ENCODE measurements at regions not wholly inside any gene's neighbourhood (a gene's known extent, or its start where the extent isn't known, plus 50 kb on each side); places are given as distances from the start of the nearest gene placed in this dataset.

GRCh38 chr7:116310141-116310540 is 99.8 kb downstream of the TES start:
- no peak overlapping the region for H3K27ac ChIP-seq
- no peaks in the 10 kb centered on the region for H3K4me1 ChIP-seq
- H3K27me3 ChIP-seq, result no peaks in the 10 kb centered on the region
- intact Hi-C loops (cut with DNase I), result no loop called here
- no peaks in the 10 kb centered on the region for H3K9me3 ChIP-seq
- no peak overlapping the region for H3K4me3 ChIP-seq
- no peak for TF ChIP-seq CTCF (IDR thresholded peaks at IDR 0.05)
- no peaks in the 10 kb centered on the region for H3K36me3 ChIP-seq
- DNase-seq (ENCODE audit: low spot score in 2 of 2), result no peak

GRCh38 chr7:116311259-116311658 is 100.9 kb downstream of the TES start:
- no peak overlapping the region for H3K27ac ChIP-seq
- no peaks in the 10 kb centered on the region for H3K36me3 ChIP-seq
- no peaks in the 10 kb centered on the region for H3K9me3 ChIP-seq
- no peaks in the 10 kb centered on the region for H3K27me3 ChIP-seq
- peaks cover 0 to 5% of the 10 kb centered on the region in 2 donors for H3K4me1 ChIP-seq
- no peak for DNase-seq (ENCODE audit: low spot score in 2 of 2)
- H3K4me3 ChIP-seq, result no peak overlapping the region
- TF ChIP-seq CTCF (IDR thresholded peaks at IDR 0.05), result no peak
- intact Hi-C loops (cut with DNase I), result no loop called here

- intact Hi-C loops (cut with DNase I), result no loop called here
- H3K27ac ChIP-seq, result no peak overlapping the region
- no peak overlapping the region for H3K4me3 ChIP-seq
- H3K36me3 ChIP-seq, result no peaks in the 10 kb centered on the region
- H3K27me3 ChIP-seq, result no peaks in the 10 kb centered on the region
- TF ChIP-seq CTCF (IDR thresholded peaks at IDR 0.05), result no peak
- peaks cover 0 to 10% of the 10 kb centered on the region in 2 donors for H3K4me1 ChIP-seq
- H3K9me3 ChIP-seq, result no peaks in the 10 kb centered on the region
- no peak for DNase-seq (ENCODE audit: low spot score in 2 of 2)
Measured at GRCh38 chr7:116311816-116312471, 101.6 kb downstream of the TES start.

GRCh38 chr7:116315293-116315692 is 105.0 kb downstream of the TES start:
- H3K4me3 ChIP-seq, result no peak overlapping the region
- no peak for DNase-seq (ENCODE audit: low spot score in 2 of 2)
- peaks cover 5 to 22% of the 10 kb centered on the region in 2 donors for H3K4me1 ChIP-seq
- no peak for TF ChIP-seq CTCF (IDR thresholded peaks at IDR 0.05)
- H3K27me3 ChIP-seq, result no peaks in the 10 kb centered on the region
- H3K9me3 ChIP-seq, result no peaks in the 10 kb centered on the region
- H3K27ac ChIP-seq, result peak overlapping the region in 1 of 2 donors; percentile 46
- H3K36me3 ChIP-seq, result no peaks in the 10 kb centered on the region
- intact Hi-C loops (cut with DNase I), result loop anchor here (5.0 kb wide), 3 partner anchors 42 to 212 kb away; partner anchors contain the start of gene CAV1

GRCh38 chr7:116315803-116316202 is 105.5 kb downstream of the TES start:
- Histone ChIP-seq H3K9me3 (no peaks in the 10 kb centered on the region), H3K4me3 (no peak overlapping the region), H3K36me3 (no peaks in the 10 kb centered on the region), H3K27me3 (no peaks in the 10 kb centered on the region), H3K27ac (no peak overlapping the region), H3K4me1 (peaks cover 5 to 22% of the 10 kb centered on the region in 2 donors)
- DNase-seq (ENCODE audit: low spot score in 2 of 2), result no peak
- intact Hi-C loops (cut with DNase I), result loop anchor here (5.0 kb wide), 3 partner anchors 41 to 211 kb away; partner anchors contain the start of gene CAV1
- TF ChIP-seq CTCF (IDR thresholded peaks at IDR 0.05), result no peak
